ENCODE measurements at regions not wholly inside any gene's neighbourhood (a gene's known extent, or its start where the extent isn't known, plus 50 kb on each side); places are given as distances from the start of the nearest gene placed in this dataset.

DNA sequence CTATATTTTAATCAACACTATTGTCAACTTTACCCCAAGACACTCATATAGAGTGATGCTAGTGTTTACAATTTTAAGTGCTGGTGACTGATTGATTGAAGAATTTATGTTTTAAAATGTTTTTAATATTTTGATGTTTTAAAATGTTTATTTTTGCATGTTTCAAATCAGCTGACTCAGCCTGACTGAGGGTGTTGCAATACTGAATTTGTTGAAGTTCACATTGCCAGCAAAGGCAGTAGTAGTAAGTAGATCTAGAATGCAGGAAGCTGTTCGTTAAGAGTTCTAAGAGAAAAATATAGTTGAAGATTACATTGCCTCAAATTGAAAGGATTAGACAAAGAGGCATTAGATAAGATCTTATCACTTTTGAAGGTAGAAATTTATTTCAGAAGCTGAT, 977.6 kb downstream of the IGSF11 start:
- TF ChIP-seq, protein P1, sequence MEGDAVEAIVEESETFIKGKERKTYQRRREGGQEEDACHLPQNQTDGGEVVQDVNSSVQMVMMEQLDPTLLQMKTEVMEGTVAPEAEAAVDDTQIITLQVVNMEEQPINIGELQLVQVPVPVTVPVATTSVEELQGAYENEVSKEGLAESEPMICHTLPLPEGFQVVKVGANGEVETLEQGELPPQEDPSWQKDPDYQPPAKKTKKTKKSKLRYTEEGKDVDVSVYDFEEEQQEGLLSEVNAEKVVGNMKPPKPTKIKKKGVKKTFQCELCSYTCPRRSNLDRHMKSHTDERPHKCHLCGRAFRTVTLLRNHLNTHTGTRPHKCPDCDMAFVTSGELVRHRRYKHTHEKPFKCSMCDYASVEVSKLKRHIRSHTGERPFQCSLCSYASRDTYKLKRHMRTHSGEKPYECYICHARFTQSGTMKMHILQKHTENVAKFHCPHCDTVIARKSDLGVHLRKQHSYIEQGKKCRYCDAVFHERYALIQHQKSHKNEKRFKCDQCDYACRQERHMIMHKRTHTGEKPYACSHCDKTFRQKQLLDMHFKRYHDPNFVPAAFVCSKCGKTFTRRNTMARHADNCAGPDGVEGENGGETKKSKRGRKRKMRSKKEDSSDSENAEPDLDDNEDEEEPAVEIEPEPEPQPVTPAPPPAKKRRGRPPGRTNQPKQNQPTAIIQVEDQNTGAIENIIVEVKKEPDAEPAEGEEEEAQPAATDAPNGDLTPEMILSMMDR (IDR thresholded peaks at IDR 0.05; ENCODE audit: borderline replicate concordance, extremely low read depth, low read length, poor library complexity, severe bottlenecking), result no peak
- no peak for TF ChIP-seq EZH2 (IDR thresholded peaks at IDR 0.05; ENCODE audit: borderline replicate concordance, low read depth, low read length, severe bottlenecking)
